Spinal cord (tissue), 9 donors: ENCODE measurements at regions not wholly inside any gene's neighbourhood (a gene's known extent, or its start where the extent isn't known, plus 50 kb on each side); places are given as distances from the start of the nearest gene placed in this dataset.
A peak's percentile ranks its signal among the peaks of the same experiment; 100 is the strongest.
"Not testable (repeated sequence)": the region's sequence is repeated elsewhere in the genome, so short reads cannot be mapped to it uniquely, and the experiment has no call there.

Experiments used
- DNase-seq, 6 donors: peaks; one replicate each; pipeline versions ENCODE4 v3.0.0 to v3.0.0-alpha.2; 2013 to 2015; ENCODE audit warnings: low spot score in 6 of 6, low read depth in 4 of 6
- H3K27ac ChIP-seq: one replicate; pipeline ENCODE4 v1.5.1; 2013; ENCODE audit warnings: low read depth, low read length, control low read depth
- H3K27me3 ChIP-seq: one replicate; pipeline ENCODE4 v1.6.1; 2013; ENCODE audit warnings: low read length; ENCODE audit not compliant: control insufficient read depth, insufficient read depth
- H3K36me3 ChIP-seq: one replicate; pipeline ENCODE4 v1.6.1; 2013; ENCODE audit warnings: low read length; ENCODE audit not compliant: control insufficient read depth, insufficient read depth
- H3K4me1 ChIP-seq: one replicate; pipeline ENCODE4 v1.6.1; 2013; ENCODE audit warnings: low read length; ENCODE audit not compliant: control insufficient read depth, insufficient read depth
- H3K4me3 ChIP-seq: one replicate; pipeline ENCODE4 v1.5.1; 2013; ENCODE audit warnings: low read depth, low read length, control low read depth
- H3K9me3 ChIP-seq: one replicate; pipeline ENCODE4 v1.6.1; 2013; ENCODE audit warnings: low read length; ENCODE audit not compliant: control insufficient read depth, insufficient read depth
- WGBS: methylation state at CpG from one replicate; pipeline ENCODE4 v1.1.5; 2013; ENCODE audit warnings: missing lambda C conversion rate; ENCODE audit not compliant: insufficient coverage; 5-methylcytosine and 5-hydroxymethylcytosine counted together
- donor health status: healthy.

DNA sequence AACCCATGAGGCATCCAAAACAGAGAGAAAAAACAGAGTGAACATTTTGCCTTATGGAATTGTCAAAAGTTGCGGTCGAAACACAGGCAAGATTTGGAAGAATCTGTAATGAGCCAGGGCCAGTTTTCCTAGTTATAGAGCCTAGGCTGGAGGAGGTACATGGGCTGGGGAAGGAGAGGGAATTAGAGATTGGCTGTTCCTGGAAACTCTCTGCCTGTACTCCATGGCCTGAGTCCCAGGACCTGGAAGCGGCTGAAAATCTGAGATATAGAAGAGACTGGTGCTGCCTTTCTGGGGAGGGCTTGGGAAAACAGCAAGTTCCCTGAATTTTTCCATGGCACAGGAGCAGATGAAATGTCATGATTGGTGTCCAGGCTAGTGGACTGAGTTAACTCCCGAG is 122.8 kb upstream of the KLF12 start:
- Histone ChIP-seq H3K4me1 (no peaks in the 10 kb centered on the region), H3K9me3 (no peaks in the 10 kb centered on the region), H3K36me3 (no peaks in the 10 kb centered on the region), H3K27me3 (no peaks in the 10 kb centered on the region), H3K4me3 (no peak overlapping the region), H3K27ac (no peak overlapping the region)
- 97% methylated on average over 4 of the region's 4 CpGs for WGBS
- DNase-seq, result no peak

GRCh38 chr13:74253161-74253560 is 119.0 kb upstream of the KLF12 start:
- no peaks in the 10 kb centered on the region for H3K36me3 ChIP-seq
- no peaks in the 10 kb centered on the region for H3K27me3 ChIP-seq
- no CpG with 5 or more reads among the region's 1 CpG for WGBS
- no peak for DNase-seq
- H3K4me1 ChIP-seq, result no peaks in the 10 kb centered on the region
- no peak overlapping the region for H3K27ac ChIP-seq
- no peak overlapping the region for H3K4me3 ChIP-seq
- H3K9me3 ChIP-seq, result no peaks in the 10 kb centered on the region

- no peak overlapping the region for H3K4me3 ChIP-seq
- DNase-seq, result no peak
- H3K27me3 ChIP-seq, result no peaks in the 10 kb centered on the region
- H3K9me3 ChIP-seq, result no peaks in the 10 kb centered on the region
- WGBS, result 88% methylated on average over 4 of the region's 5 CpGs
- H3K4me1 ChIP-seq, result no peaks in the 10 kb centered on the region
- H3K27ac ChIP-seq, result no peak overlapping the region
- no peaks in the 10 kb centered on the region for H3K36me3 ChIP-seq
Observed at GRCh38 chr13:74251778-74252519, 117.7 kb upstream of the KLF12 start.

GRCh38 chr13:74250738-74251190 is 116.6 kb upstream of the KLF12 start:
- no peak overlapping the region for H3K4me3 ChIP-seq
- WGBS, result no CpG with 5 or more reads among the region's 2 CpGs
- H3K4me1 ChIP-seq, result no peaks in the 10 kb centered on the region
- no peaks in the 10 kb centered on the region for H3K9me3 ChIP-seq
- no peak for DNase-seq
- no peaks in the 10 kb centered on the region for H3K27me3 ChIP-seq
- H3K27ac ChIP-seq, result no peak overlapping the region
- no peaks in the 10 kb centered on the region for H3K36me3 ChIP-seq

DNA sequence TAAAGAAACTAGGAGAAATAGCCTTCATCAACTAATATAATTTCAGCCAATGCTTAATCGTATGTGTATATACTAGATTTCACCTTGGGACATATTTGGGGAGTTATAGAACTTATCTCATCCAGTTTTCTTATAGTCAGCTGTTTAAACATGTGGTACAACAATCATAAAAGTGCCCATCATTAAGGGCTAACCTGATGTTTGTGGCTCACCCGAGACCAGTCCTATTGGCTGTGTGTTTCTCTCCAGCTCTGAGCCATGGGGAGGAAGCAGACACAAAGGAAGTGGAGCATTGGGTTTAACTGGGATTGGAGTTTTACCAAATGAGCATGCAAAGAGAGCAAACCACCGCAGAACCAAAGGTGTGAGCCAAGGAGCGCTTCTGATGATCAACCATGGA is 114.3 kb upstream of the KLF12 start:
- peaks cover under 1% of the 10 kb centered on the region for H3K9me3 ChIP-seq
- H3K4me3 ChIP-seq, result no peak overlapping the region
- no peaks in the 10 kb centered on the region for H3K4me1 ChIP-seq
- WGBS, result 96% methylated on average over 3 of the region's 4 CpGs
- H3K36me3 ChIP-seq, result no peaks in the 10 kb centered on the region
- H3K27ac ChIP-seq, result no peak overlapping the region
- no peaks in the 10 kb centered on the region for H3K27me3 ChIP-seq
- no peak for DNase-seq

GRCh38 chr13:74246487-74246886 is 112.3 kb upstream of the KLF12 start:
- DNase-seq, result peak in 5 of 6 donors; percentile 5 to 56 (median 20)
- H3K9me3 ChIP-seq, result peaks cover 2% of the 10 kb centered on the region

GRCh38 chr13:74243637-74244526 is 109.7 kb upstream of the KLF12 start:
- 100% methylated on average over 1 of the region's 5 CpGs for WGBS
- no peaks in the 10 kb centered on the region for H3K27me3 ChIP-seq
- no peak overlapping the region for H3K4me3 ChIP-seq
- DNase-seq, result no peak
- H3K9me3 ChIP-seq, result peaks cover 2% of the 10 kb centered on the region
- no peak overlapping the region for H3K27ac ChIP-seq
- no peaks in the 10 kb centered on the region for H3K36me3 ChIP-seq
- no peaks in the 10 kb centered on the region for H3K4me1 ChIP-seq

More at GRCh38 chr13:74246487-74246886, 112.3 kb upstream of the KLF12 start:
- WGBS, result 18% methylated on average over 3 of the region's 8 CpGs
- Histone ChIP-seq H3K4me1 (no peaks in the 10 kb centered on the region), H3K4me3 (no peak overlapping the region), H3K27ac (no peak overlapping the region), H3K36me3 (no peaks in the 10 kb centered on the region), H3K27me3 (no peaks in the 10 kb centered on the region)

GRCh38 chr13:74241343-74241742 is 107.1 kb upstream of the KLF12 start:
- H3K4me1 ChIP-seq, H3K36me3 ChIP-seq, H3K9me3 ChIP-seq, H3K27me3 ChIP-seq, DNase-seq, H3K27ac ChIP-seq, H3K4me3 ChIP-seq: not testable (repeated sequence)
- no CpG with 5 or more reads among the region's 19 CpGs for WGBS

- no peak for DNase-seq
- Histone ChIP-seq H3K27ac (no peak overlapping the region), H3K4me3 (no peak overlapping the region), H3K27me3 (no peaks in the 10 kb centered on the region), H3K36me3 (no peaks in the 10 kb centered on the region), H3K9me3 (no peaks in the 10 kb centered on the region), H3K4me1 (no peaks in the 10 kb centered on the region)
- WGBS, result no CpG with 5 or more reads among the region's 4 CpGs
Observed at GRCh38 chr13:74230984-74231501, 96.8 kb upstream of the KLF12 start.
